A172 (cell line): ENCODE measurements at regions not wholly inside any gene's neighbourhood (a gene's known extent, or its start where the extent isn't known, plus 50 kb on each side); places are given as distances from the start of the nearest gene placed in this dataset.

Experiments used
- DNase-seq: peaks from one replicate; pipeline ENCODE4 v3.0.0-alpha.2; 2015; ENCODE audit warnings: low spot score

DNA sequence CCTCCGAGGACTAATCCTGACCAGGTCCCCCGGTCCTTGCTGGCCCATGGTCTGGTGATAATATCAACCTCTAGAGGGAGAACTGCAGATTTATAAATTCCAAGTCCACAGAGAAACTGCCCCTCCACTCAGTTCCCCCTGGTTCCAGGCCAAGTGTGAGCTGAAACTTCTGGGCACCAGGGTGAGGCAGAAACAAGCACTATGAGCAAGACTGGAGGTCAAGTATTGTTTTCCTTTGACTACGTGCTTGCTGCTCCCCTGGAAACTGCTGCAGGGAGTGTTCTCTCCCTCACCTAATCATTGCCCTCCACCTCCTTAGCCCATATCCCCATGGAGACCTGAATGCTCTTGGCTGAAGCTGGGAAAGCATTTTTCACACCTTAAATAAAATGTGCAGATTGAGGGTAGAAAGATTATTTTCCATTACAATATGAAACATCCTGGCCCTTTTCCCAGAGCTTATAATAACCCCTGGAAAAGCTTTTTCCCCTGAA, 135.2 kb downstream of the RDH14 start:
- no peak for DNase-seq

DNA sequence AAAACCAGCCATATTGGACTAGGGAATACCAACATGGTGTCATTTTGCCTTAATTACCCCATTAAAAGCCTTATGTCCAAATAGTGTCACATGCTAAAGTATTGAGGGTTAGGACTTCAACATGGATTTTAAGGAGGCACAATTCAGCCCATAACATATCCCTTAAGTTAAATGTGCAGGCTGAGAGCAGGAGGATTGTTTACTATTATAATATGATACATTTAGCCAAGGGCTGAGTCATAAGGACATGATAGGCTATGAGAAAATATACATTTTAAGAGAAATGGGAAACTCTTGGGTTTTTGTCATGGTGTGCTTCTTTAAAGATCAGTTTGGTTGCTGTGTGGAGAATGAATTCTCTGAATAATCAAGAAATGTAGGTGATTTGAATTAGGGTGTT, 136.8 kb downstream of the RDH14 start:
- DNase-seq: no peak

DNA sequence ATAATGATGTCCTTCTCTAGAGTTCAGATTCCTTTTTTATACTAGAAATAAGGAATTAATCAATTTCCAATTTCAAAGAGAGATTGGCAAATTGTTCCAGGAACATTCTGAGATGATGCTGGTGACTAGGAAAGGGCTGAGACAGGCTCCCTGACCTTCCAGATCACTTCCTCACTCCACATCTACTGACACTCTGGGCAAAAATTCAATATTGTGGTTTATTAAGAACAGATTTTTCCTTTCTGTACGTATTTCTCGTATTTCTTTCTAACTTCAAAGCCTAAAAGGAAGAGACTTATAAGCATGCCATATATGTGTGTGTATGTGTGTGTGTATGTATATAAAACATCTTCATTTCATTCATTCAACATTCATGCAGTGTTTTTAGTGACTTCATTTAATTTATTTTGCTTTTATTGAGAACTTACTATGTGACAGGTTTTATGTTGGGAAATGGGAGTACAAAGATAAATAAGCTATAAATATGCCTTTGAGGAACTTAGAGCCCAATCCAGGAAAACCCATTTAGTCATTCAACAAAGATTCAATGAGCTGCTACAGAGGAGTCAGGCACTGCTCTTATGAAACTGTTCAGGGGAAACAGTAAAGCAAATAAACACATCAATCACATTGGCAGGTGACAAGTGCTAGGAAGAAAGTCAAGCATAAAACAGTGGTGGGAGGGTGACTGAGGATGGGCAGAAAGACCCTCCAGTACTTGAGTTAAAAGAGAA, 137.9 kb downstream of the RDH14 start:
- no peak for DNase-seq

DNA sequence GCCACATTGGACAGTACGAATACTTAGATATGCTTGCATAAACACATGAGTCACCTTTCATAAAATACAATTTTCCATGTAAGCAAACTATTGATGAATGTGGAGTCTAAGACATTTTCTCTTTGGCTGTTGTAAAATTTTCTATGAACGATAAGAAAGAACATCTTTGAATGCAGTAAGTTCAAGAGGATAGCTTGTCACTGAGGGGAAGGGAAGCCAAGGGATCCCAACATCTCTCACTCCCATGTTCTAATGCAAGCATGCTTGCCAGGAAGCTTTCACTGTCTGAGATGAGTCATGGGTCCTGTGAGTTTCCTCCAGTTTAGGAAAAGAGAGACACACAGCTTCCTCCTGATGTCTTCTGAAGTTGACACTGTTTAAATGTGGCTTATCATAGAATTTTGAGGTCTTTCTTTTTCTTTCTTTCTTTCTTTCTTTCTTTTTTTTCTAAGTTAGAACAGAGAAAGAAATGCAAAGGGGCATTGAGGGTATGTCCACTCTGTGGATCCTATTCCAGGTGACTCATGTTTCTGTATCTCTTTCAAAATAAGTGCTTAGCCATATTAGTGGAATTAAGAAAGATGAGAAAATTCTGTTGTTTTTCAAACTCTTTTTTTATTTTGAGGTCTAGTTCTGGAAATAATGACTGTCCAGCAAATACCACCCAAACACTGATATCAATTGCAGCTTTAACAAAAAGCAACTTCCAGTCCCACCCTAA, 146.6 kb downstream of the RDH14 start:
- DNase-seq: peak; percentile 83

DNA sequence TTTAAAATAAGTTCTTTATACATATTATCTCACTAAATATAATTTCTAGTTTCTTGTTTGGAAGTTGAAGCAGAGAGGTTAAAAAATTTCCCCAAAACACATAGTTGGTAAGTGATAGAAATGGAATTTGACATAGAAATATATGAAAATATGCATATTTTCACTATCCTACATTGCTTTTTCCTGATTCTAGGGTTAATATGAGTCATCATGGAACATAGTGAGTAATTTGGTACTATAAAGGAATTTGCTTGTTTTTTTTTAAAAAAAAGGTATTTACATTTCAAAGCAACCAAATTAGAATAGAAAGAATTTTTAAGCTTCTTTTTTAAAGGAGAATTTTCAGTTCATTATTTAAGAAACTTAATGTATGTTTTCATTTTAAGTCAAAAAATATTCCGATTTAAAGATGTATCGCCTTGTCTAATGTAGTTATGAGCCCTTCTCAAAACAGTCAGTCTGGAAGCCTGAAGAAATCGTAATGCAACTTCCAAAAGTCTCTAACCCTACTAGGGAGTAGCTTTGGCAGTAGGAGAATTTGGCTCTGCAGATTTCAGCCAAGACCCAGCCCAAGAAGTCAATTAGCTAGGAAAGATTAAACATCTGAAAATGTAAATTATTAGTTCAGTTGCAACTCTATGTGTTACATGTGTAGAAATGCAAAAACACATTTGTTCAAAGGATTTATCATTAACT, 147.3 kb downstream of the RDH14 start:
- DNase-seq: peak; percentile 13

DNA sequence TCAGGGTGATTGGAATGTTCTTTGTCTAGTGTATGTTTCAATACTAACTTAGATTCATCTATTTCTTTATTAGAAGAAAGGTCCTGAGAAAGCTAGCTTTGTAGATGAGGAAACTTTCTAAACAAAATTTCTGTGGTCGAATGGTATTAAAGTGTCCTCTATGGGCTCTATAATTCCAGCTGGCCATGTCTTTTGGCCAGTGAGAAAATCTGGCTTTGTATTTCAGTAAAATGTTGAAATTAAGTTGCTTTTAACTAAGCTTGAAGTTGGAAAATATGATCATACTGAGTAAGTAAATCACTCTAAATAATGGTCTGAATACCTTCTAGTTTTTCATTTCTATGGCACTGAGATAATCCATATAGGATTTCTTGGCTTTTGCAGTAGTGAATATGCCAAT, 148.8 kb downstream of the RDH14 start:
- DNase-seq: no peak

DNA sequence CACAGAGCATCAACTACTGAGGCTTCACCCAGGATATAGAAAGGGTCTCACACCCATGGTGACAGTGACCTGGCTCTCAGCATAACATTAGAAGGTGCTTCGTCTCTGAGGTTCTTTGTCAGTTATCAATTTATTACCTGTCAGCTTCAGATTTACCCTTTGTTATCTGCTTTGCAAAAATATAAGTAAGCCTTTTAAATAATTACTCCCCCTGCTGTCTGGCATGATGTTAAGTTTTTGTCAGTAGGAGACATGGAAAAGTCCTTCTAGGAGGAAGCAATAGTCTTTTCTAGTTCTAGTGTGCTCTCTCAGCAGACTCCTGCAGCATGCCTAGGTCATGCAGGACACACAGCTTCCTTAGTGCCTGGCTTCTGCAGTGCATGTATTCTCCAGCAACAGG, 149.9 kb downstream of the RDH14 start:
- DNase-seq: no peak

DNA sequence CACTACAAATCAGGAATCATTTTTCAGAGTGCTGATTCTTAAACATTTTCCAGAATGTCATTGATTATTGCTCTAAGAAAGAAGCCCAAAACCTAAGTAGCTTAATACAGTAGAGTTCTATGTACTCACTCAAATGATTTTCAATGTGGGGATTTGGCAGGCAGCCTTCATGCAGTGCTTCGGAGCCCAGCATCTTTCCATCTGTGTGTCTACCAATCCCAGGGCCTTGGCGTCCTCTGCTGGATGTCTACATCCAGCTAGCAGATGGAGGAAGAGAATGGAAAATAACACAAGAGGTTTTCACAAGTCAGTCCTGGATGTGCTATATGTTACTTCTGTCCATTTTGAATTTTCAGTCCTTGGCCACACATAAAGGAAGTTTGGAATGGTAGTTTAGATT, 151.8 kb downstream of the RDH14 start:
- DNase-seq: no peak

DNA sequence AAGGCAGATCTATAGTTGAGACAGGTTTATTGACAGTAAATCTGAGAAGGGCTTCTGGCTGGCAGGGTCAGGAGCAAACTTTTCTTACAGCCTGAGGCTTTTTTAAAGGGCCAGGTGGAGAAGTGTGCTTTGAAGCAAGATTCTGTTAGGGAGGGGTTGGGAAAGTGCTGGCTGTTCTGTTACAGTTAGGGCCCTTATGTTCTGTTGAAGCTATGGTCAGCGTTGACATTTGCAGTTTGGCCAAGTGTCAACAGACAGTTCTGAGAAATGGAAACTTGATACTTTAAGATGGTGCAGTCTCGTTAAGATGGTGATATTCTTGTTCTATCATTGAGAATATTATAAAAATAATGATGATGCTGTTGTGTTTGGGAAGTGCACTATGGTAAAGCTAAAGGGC, 154.2 kb downstream of the RDH14 start:
- DNase-seq: no peak

DNA sequence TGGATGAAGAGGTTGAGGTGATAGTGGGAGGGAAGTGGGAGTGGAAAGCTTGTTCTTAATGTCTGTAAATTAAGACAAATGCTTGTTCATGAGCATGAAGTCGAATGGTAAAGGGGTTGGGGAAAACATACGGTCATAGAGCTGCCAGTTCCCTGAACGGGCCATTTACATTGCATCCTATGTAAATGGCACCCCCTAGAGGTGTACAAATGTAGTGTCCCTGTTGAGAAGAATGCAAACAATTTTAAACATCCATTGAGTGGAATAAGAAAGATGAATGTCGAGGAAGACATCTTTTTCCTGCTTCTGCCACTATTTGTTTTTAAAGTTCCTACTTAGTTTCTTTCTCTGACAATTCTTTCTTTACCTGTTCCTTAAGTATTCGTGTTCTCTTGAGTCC, 155.7 kb downstream of the RDH14 start:
- peak; percentile 20 for DNase-seq

DNA sequence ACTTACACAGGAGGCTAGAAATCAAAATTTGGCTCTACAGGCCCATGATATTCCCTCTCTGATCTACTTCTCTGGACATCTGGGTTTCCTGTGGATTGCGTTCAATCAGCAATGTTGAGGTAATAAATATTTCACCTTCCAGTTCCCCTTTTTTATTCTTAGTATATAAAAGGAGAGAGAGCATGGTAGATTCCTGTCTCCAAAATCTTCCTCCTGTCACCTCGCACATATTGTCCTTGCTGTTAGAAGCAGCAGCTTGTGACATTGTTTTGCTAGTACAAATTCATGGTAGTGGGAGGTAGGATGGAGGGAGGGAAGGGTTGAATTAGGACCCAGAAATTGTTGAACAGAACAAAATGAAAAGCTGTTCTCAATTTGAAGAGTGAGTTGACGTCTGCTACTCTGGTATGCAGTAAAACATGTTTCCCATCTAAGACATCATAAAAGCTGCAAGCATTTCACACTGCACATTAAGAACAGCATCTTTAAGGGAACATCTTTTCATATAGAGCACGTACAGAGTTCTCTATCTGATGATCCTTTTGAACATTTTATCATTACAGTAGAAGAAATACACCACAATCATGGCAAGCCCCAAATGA, 156.4 kb downstream of the RDH14 start:
- no peak for DNase-seq

DNA sequence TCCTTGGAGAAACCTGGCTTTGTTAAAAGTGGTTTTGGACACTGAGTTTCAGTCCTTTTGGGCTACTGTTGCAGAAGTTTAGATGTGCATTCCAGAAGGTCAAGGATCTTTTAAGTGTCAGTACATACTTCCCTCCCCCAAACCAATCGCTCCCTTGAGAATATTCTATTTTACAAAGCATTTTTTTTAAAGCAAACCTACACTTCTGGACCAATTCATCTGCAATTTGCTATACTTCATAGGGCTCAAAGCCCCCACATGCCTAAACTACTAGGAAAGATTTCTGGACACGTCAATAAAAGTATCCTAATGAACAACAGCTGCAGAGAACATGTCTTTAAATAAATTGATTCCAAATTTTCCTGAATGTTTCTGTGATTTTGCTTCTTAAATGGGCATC, 157.6 kb downstream of the RDH14 start:
- no peak for DNase-seq

DNA sequence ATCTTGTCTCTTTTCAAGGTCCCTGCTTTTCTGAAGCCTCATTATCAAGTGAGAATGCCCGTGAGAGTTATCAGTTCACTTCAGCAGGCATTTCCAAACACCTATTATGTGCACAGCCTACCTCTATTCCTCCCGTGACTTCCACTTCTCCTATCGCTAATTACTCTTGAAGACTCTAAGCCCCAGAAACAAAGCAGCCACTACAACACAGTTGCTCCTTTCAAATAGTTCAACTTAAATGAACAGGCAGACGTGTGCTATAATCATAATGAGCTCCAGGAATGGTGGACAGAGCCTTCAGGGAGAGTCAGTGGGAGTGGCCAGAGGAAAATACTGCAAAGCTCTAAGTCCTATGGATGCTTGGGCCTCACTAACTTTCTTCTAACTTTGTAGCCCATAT, 159.0 kb downstream of the RDH14 start:
- no peak for DNase-seq

DNA sequence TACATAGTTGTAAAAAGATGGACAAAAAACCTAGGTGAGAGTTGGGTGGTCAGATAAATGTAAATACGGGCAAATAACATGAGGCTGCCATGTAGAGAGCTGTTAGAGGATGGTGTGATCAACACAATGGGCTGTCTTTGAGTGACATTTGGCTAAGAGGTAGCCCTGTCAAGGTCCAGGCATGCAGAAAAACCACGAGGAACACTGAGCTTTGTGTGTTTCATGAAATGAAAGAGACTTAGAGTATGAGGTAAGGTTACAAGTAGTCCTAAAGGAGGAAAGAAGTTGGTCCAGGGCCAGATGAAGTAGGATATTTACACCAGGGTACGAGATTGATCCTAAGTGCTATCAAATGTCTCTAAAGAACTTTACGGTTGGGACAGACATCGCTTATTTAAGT, 160.9 kb downstream of the RDH14 start:
- DNase-seq: no peak

DNA sequence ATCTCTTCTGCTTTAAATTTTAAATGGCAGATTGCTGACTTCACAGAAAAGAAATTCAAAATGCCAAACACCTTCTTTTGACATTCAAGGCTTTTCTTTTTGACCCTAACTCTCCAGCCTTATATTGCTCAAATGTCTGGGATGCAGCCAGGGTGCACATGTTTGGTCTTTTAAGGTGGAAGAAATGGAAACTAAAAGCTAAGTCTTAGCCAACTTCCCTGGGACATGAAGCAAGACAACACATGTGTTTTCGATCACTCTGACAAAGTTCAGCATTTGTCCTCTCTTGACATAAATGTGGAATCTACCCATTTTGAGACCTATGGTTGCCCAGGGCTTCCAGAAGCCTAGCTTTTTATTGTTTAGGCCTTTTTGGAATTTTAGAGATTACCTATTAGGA, 161.6 kb downstream of the RDH14 start:
- DNase-seq: no peak

DNA sequence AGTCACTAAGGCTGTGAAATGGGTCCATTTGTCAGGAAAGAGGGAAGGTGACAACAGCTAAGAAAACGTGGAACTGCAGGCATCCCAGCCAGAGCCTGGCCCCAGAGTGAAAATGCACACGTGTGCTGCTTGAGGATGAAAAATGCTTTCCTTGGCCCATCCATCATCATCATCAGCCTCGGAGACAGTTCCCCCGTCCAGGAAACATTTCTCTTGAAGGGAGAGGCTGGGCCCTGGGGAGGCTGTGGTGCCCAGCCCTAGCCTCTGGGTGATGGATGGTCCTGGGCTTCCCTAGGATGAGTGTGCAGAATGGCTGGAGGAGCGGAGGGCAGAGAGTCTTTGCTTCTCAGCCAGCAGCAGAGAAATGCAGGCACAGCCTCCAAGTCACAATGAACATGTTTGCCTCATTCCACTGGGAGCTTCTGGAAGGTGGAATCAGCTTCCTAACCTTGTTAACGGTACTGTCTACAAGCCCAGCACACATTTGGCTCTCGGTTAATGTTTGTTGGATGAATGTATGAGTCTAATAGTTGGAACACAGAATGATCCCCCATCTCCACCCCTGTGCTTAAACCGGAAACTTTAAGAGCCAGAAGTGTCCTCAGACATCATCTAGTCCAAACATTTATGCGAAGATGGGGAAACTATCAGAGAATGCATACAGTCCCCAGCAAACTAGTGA, 164.0 kb downstream of the RDH14 start:
- no peak for DNase-seq

DNA sequence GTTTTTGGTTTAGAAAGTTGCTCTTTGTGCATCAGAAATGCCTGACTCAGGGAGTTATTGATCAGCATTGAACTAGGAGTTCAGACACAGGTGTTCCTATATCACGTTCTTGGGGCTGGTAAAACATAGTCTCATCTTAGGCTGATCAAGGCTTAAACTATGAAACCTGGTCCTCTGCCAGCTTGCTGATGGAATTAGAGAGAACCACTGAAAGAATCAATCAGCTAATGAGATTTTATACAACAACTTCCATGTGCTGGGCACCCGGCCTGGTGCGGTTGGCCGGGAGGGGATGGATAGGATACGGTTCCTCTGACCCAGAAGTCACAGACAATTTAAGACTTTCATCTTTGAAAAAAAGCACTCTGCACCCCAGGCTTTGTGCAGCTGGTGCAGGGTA, 164.9 kb downstream of the RDH14 start:
- DNase-seq: no peak

DNA sequence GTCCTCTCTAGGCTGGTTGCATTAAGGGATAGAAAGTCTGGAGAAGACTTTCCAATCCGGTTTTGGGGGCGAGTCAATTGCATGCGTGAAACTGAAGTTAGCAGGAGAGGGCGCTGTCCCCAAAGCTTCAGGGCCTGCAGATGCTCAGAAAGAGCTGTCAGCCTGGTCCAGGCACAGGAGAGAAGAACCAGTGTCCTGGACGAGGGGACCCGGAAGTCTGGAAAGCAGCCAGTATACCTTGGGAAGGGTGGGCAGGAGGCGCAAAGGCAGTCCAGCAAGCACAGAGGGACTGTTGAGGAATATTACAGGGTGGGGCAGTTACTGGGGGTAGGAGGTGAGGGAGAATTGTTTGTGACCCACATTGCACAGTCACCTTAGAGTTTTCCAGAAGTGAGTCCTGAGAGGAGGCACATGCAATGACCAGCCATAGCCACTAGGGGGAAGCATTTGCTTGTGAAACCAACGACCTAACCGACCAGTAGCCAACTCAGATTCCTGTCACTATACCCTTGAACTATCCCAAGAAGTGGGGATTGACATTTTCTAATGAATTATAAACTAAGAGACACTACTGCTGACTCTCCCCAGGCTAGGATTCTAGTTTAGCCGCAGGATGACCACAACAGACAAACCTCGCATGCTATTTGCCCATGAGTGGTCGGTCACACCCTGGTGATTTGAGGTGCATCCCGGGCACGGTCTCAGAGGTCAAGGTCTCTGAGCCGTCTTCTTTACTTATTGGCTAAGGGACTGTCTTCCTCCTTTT, 172.8 kb downstream of the RDH14 start:
- peak; percentile 81 for DNase-seq

DNA sequence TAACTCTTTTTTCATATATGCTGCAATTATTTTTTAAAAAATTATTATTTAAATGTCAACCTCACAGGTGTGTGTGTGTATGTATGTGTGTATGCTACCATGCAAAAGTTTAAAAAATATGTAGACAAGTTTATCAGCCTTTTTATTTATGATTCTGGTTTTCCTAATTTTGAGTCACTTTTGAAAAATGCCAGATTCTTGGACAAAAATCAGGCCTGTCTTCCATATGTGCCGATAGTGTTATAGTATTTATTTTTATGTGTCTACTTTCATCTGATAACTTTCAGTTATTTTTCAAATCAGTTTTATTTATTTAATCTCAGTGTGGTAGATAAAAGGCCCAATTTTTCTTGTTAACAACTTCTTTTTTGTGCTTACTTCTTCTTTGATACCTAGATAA, 176.2 kb downstream of the RDH14 start:
- no peak for DNase-seq

DNA sequence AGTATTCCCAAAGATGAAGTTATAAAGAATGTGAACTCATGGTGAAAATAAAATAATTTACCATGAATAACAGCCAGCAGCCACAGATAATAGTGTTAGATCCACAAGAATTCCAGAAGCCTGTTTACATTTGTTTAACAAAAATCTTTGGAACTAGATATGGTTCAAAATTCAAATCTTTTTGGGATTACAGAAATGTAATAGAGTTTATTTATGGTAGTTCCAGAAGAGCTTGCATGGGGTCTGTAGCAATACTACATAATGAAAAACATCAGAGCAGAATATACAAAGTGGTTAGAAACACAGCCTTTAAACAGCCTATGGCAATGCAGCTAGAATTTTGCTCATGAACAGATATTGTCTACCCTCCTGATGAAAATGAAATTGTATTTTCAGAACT, 179.1 kb downstream of the RDH14 start:
- no peak for DNase-seq

DNA sequence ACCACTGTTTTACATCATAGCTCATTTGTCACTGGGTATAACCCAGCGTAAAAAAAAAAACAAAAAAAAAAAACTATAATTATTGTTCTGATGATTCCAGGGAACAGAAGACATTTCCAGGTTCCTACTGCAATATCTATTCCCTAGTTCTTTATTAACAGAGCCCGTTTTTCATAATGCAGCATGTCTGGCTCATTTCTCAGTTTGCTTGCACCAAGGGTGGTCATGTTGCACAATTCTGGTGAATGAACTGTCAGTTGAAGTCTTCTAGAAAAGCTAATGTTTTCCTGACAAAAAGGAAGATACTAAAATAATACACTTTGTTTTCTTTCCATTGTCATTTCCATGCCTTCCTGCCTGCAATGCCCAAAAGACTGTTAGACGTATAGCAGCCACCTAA, 180.1 kb downstream of the RDH14 start:
- no peak for DNase-seq
